ENCODE measurements at regions not wholly inside any gene's neighbourhood (a gene's known extent, or its start where the extent isn't known, plus 50 kb on each side); places are given as distances from the start of the nearest gene placed in this dataset.

- DNase-seq: no peak
Observed at GRCh38 chr1:36641776-36642175, 159.1 kb upstream of the CSF3R start.

DNA sequence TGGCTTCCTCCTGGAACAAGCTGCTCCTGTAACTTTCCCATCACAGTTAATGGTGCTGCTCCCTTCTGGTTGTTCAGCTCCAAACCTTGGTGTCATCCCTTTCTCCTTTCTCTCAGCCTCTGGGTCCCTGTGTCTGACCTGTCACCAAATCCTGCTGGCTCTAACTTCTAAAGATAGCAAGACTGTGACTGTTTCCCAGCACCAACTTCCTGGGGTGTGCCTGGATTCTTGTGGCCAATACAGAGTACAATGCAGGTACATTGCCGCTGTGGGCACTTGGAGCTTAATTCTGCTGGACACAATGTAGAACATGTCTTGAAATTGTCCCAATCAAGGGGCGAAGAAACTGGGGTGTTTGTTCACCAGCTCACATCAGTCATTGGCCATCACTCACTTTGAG is 156.7 kb upstream of the CSF3R start:
- DNase-seq: no peak

GRCh38 chr1:36638268-36638667 is 155.6 kb upstream of the CSF3R start:
- DNase-seq: no peak

GRCh38 chr1:36636206-36636605 is 153.5 kb upstream of the CSF3R start:
- DNase-seq: no peak

DNA sequence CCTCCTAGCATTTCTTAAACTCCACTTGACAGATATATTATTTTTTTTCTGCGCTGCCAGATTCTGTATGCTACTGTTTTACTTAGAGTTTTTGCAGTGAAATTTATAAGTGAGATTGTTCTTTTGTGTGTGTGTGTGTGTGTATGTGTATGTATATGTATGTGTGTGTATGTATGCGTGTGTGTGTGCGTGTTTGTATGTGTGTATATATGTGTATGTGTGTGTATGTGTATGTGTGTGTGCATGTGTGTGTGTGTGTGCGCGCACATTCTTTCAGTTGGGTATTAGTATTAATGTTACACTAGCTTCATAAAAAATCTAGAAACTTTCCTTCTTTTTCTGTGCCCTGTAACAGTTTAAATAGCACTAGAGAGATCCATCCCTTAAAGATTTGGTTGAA is 152.6 kb upstream of the CSF3R start:
- no peak for DNase-seq

GRCh38 chr1:36628804-36629203 is 146.1 kb upstream of the CSF3R start:
- DNase-seq: no peak

GRCh38 chr1:36626435-36626834 is 143.7 kb upstream of the CSF3R start:
- no peak for DNase-seq

DNA sequence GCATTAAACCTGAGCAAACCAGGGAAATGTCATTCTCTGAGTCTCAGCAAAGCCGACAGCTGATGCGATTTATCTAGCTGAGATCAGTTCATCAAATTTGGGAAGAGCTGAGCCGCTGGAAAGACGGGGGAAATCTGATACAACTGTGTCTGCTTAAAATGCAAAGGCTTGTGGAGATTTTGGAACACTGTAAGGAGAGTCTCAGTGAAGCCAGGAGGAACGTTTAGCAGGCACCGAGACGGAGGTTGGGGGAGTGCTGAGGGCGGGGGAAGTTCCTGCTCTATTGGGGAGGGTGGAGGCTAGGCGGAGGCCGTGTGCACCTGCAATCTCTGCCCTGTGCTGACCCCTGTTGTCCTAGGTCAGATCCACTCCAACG is 143.2 kb upstream of the CSF3R start:
- DNase-seq: no peak

GRCh38 chr1:36625253-36625934 is 142.7 kb upstream of the CSF3R start:
- DNase-seq: no peak

GRCh38 chr1:36624466-36624865 is 141.8 kb upstream of the CSF3R start:
- DNase-seq: no peak

GRCh38 chr1:36622741-36623648 is 140.3 kb upstream of the CSF3R start:
- no peak for DNase-seq

- no peak for DNase-seq
Observed at GRCh38 chr1:36621531-36621930, 138.8 kb upstream of the CSF3R start.

- no peak for DNase-seq
Observed at GRCh38 chr1:36620142-36620541, 137.4 kb upstream of the CSF3R start.

DNA sequence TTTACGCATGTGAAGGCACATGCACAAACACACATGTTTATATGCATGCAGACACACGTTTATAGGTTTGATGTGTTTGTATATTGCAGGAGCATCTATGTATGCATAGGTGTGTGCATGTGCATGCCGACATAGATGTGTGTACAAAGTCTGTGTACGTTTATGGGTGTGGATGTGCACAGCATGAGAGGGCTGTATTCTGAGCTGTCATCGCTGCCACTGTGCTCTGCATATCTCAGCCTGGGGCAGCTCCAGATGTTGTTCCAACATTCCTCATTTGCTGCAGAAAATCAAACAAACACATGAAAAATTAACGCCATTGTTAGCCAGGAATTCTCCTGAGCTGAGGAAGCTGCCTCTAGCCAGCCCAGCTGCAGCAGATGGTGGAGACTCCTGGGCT is 132.3 kb upstream of the CSF3R start:
- DNase-seq: no peak

DNA sequence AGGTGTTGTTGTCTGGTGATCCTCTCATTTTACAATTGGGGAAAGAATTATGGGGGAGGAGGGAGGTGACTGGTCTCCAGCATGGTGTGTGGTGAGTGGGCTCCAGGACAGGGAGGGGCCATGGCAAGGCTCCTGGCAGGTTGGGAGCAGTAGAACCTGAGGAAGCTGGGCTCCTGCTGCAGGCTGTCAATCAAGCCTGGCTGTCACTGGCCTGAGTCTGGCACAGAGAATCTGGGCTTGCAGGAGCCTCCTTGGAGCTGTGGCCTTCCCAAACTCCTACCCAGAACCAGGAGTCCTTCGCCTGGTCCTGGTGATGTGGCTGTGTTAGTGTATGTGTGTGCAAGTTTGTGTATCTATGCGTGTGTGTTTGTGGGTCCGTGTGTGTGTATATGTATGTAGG is 131.9 kb upstream of the CSF3R start:
- DNase-seq: no peak

GRCh38 chr1:36613721-36614120 is 131.0 kb upstream of the CSF3R start:
- no peak for DNase-seq

DNA sequence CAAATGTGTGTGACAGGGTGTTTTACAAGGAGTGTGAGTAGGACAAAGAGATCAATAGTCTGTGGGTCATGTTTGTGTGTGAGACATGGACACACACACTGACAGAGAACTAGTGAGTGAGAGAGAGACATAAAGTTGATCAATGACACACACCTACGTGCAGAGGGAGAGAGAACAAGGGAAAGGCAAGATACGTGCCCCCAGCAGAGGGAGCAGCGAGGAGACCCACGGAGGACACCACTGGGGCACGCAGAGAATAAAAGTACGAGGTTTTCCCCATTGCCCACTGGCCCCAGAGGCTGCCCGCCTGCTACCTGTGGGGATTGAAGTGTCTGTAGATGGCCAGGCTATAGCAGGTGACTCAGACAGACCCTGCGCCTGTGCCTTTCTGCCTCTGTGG is 130.2 kb upstream of the CSF3R start:
- DNase-seq: no peak

GRCh38 chr1:36612121-36612520 is 129.4 kb upstream of the CSF3R start:
- no peak for DNase-seq

GRCh38 chr1:36609241-36610027 is 126.7 kb upstream of the CSF3R start:
- DNase-seq: peak; percentile 36

- DNase-seq: no peak
Observed at GRCh38 chr1:36608272-36608671, 125.6 kb upstream of the CSF3R start.

- no peak for DNase-seq
Observed at GRCh38 chr1:36607263-36607651, 124.5 kb upstream of the CSF3R start.

- no peak for DNase-seq
Observed at GRCh38 chr1:36606641-36607262, 124.0 kb upstream of the CSF3R start.

DNA sequence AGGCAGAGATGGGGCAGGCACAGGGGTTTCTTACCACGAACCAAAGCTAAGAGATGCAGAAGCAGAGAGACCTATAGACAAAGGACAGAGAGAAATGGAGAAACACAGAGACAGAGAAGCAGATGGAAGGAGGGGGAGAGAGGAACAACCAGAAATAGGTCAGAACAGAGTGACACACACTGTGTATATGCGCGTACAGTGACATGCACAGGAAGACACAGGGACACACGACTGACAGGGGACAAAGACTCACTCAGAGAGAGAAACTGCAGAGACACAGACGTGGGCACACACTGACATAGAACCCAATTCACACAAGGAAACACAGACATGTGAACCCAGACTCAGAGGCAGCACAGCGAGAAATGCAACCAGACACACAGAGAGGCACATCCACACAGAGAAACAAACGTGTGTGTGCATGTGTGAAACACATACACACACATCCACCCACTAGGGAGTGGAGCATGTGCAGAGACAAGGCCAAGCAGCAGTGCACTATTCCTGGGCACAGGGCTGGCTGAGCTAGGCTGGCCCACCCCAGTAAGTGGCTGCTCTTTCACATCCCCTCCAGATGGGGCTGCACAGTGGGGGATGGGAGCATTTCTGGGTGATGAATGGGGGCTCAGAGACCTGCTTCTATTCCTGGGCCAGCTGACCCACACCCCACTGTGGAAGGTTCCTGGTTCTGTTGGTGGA is 123.4 kb upstream of the CSF3R start:
- DNase-seq: no peak

All from activated CD4-positive, CD25-positive, alpha-beta regulatory T cell treated with anti-CD3 and anti-CD28 coated beads, Interleukin-2, amount 50 U/mL, for 72 hours (primary cell).